ENCODE measurements at regions not wholly inside any gene's neighbourhood (a gene's known extent, or its start where the extent isn't known, plus 50 kb on each side); places are given as distances from the start of the nearest gene placed in this dataset.

GRCh38 chr1:69409731-69410456 is 157.8 kb upstream of the LRRC7 start:
- ChIA-PET POLR2A (no interaction called here), CTCF (no interaction called here)
- H3K27me3 ChIP-seq (ENCODE audit: control insufficient read depth, insufficient read depth, low read length) = no peaks in the 10 kb centered on the region
- H3K9me3 ChIP-seq (ENCODE audit: control insufficient read depth, insufficient read depth, low read length) = no peaks in the 10 kb centered on the region
- H3K4me3 ChIP-seq (ENCODE audit: low read depth, low read length) = no peak overlapping the region
- no peak for DNase-seq (ENCODE audit: low read depth, low spot score)
- no peak for TF ChIP-seq CTCF (IDR thresholded peaks at IDR 0.05; ENCODE audit: low read depth, low read length)
- H3K27ac ChIP-seq (ENCODE audit: low read depth, low read length) = no peak overlapping the region

- H3K4me3 ChIP-seq (ENCODE audit: low read depth, low read length) = no peak overlapping the region
- no peaks in the 10 kb centered on the region for H3K27me3 ChIP-seq (ENCODE audit: control insufficient read depth, insufficient read depth, low read length)
- no peak for DNase-seq (ENCODE audit: low read depth, low spot score)
- ChIA-PET CTCF (no interaction called here), POLR2A (no interaction called here)
- H3K9me3 ChIP-seq (ENCODE audit: control insufficient read depth, insufficient read depth, low read length) = no peaks in the 10 kb centered on the region
- no peak for TF ChIP-seq CTCF (IDR thresholded peaks at IDR 0.05; ENCODE audit: low read depth, low read length)
- no peak overlapping the region for H3K27ac ChIP-seq (ENCODE audit: low read depth, low read length)
Observed at GRCh38 chr1:69410457-69410850, 157.3 kb upstream of the LRRC7 start.

- no peaks in the 10 kb centered on the region for H3K9me3 ChIP-seq (ENCODE audit: control insufficient read depth, insufficient read depth, low read length)
- POLR2A ChIA-PET = no interaction called here
- no peak for DNase-seq (ENCODE audit: low read depth, low spot score)
- H3K27me3 ChIP-seq (ENCODE audit: control insufficient read depth, insufficient read depth, low read length) = no peaks in the 10 kb centered on the region
- TF ChIP-seq CTCF (IDR thresholded peaks at IDR 0.05; ENCODE audit: low read depth, low read length) = no peak
- no peak overlapping the region for H3K27ac ChIP-seq (ENCODE audit: low read depth, low read length)
- CTCF ChIA-PET = no interaction called here
- no peak overlapping the region for H3K4me3 ChIP-seq (ENCODE audit: low read depth, low read length)
Observed at GRCh38 chr1:69410893-69411292, 156.8 kb upstream of the LRRC7 start.

GRCh38 chr1:69411617-69412016 is 156.1 kb upstream of the LRRC7 start:
- no peak for DNase-seq (ENCODE audit: low read depth, low spot score)
- ChIA-PET CTCF (no interaction called here), POLR2A (no interaction called here)
- Histone ChIP-seq H3K27ac (ENCODE audit: low read depth, low read length) (no peak overlapping the region), H3K4me3 (ENCODE audit: low read depth, low read length) (no peak overlapping the region), H3K27me3 (ENCODE audit: control insufficient read depth, insufficient read depth, low read length) (no peaks in the 10 kb centered on the region), H3K9me3 (ENCODE audit: control insufficient read depth, insufficient read depth, low read length) (no peaks in the 10 kb centered on the region)
- no peak for TF ChIP-seq CTCF (IDR thresholded peaks at IDR 0.05; ENCODE audit: low read depth, low read length)

- ChIA-PET POLR2A (no interaction called here), CTCF (no interaction called here)
- Histone ChIP-seq H3K9me3 (ENCODE audit: control insufficient read depth, insufficient read depth, low read length) (no peaks in the 10 kb centered on the region), H3K27ac (ENCODE audit: low read depth, low read length) (no peak overlapping the region), H3K4me3 (ENCODE audit: low read depth, low read length) (no peak overlapping the region), H3K27me3 (ENCODE audit: control insufficient read depth, insufficient read depth, low read length) (no peaks in the 10 kb centered on the region)
- no peak for DNase-seq (ENCODE audit: low read depth, low spot score)
- no peak for TF ChIP-seq CTCF (IDR thresholded peaks at IDR 0.05; ENCODE audit: low read depth, low read length)
Observed at GRCh38 chr1:69413129-69413528, 154.6 kb upstream of the LRRC7 start.
